ENCODE measurements at regions not wholly inside any gene's neighbourhood (a gene's known extent, or its start where the extent isn't known, plus 50 kb on each side); places are given as distances from the start of the nearest gene placed in this dataset.
"Not testable (repeated sequence)": the region's sequence is repeated elsewhere in the genome, so short reads cannot be mapped to it uniquely, and the experiment has no call there.

DNA sequence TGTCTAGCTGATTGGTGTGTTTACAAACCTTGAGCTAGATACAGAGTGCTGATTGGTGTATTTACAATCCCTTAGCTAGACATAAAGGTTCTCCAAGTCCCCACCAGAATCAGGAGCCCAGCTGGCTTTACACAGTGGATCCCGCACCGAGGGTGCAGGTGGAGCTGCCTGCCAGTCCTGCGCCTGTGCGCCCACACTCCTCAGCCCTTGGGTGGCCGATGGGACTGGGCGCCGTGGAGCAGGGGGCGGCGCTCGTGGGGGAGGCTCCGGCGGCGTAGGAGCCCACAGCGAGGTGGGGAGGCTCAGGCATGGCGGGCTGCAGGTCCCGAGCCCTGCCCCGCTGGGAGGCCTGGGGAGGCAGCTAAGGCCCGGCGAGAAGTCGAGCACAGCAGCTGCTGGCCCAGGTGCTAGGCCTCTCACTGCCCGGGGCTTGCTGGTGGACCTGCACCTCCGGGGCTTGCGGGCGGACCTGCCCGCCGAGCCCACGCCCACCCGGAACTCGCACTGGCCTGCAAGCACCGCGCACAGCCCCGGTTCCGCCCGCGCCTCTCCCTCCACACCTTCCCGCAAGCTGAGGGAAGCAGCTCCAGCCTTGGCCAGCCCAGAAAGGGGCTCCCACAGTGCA, 51.0 kb upstream of the CDYL start:
- H3K27me3 ChIP-seq (ENCODE audit: control insufficient read depth, insufficient read depth, low read length, poor library complexity, severe bottlenecking); H3K9me3 ChIP-seq (ENCODE audit: control insufficient read depth, low read length); H3K27ac ChIP-seq (ENCODE audit: insufficient read depth, low read depth, low read length, poor library complexity, severe bottlenecking); H3K36me3 ChIP-seq (ENCODE audit: control insufficient read depth, insufficient read depth, low read length); H3K4me3 ChIP-seq (ENCODE audit: insufficient read depth, low read depth, low read length); H3K4me1 ChIP-seq (ENCODE audit: control insufficient read depth, insufficient read depth, low read length): not testable (repeated sequence)
- WGBS, 2 experiments, result 93 to 94% methylated on average over 36 of the region's 36 CpGs

DNA sequence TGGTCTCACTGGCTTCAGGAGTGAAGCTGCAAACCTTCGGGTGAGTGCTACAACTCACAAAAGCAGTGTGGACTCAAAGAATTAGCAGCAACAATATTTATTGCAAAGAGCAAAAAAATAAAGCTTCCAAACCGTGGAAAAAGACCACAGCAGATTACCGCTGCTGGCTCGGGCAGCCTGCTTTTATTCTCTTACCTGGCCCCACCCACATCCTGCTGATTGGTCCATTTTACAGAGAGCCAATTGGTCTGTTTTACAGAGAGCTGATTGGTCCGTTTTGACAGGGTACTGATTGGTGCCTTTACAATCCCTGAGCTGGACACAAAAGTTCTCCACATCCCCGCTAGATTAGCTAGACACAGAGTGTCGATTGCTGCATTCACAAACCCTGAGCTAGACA, 51.5 kb upstream of the CDYL start:
- not testable (repeated sequence) for H3K27ac ChIP-seq (ENCODE audit: insufficient read depth, low read depth, low read length, poor library complexity, severe bottlenecking); H3K9me3 ChIP-seq (ENCODE audit: control insufficient read depth, low read length); H3K4me1 ChIP-seq (ENCODE audit: control insufficient read depth, insufficient read depth, low read length); H3K27me3 ChIP-seq (ENCODE audit: control insufficient read depth, insufficient read depth, low read length, poor library complexity, severe bottlenecking); H3K36me3 ChIP-seq (ENCODE audit: control insufficient read depth, insufficient read depth, low read length); H3K4me3 ChIP-seq (ENCODE audit: insufficient read depth, low read depth, low read length)
- 90 to 92% methylated on average over 7 of the region's 7 CpGs for WGBS, 2 experiments

DNA sequence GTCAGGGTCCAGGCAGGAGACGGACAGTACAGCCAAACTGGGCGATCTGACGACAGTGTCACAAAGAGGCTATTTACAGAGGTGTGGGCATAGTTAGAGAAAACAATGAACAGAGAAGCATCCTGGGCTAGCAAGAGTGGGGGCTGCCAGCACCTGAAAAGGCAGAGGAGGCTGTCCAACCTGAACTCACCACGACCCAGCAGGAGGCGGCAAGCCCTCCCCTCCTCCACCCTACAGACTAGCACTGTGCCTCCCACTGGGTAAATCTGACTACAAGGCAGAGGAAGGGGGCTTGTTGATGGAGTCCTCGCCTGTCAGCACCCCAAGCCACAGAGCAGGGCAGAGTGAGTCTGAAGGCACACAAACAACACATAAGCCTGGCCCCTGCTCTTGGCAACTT, 52.8 kb upstream of the CDYL start:
- no peak overlapping the region for H3K4me3 ChIP-seq (ENCODE audit: insufficient read depth, low read depth, low read length)
- H3K36me3 ChIP-seq (ENCODE audit: control insufficient read depth, insufficient read depth, low read length), result no peaks in the 10 kb centered on the region
- H3K27me3 ChIP-seq (ENCODE audit: control insufficient read depth, insufficient read depth, low read length, poor library complexity, severe bottlenecking), result no peaks in the 10 kb centered on the region
- H3K9me3 ChIP-seq (ENCODE audit: control insufficient read depth, low read length), result no peaks in the 10 kb centered on the region
- H3K4me1 ChIP-seq (ENCODE audit: control insufficient read depth, insufficient read depth, low read length), result peaks cover 10% of the 10 kb centered on the region
- 51 to 52% methylated on average over 6 of the region's 6 CpGs for WGBS, 2 experiments
- H3K27ac ChIP-seq (ENCODE audit: insufficient read depth, low read depth, low read length, poor library complexity, severe bottlenecking), result no peak overlapping the region

DNA sequence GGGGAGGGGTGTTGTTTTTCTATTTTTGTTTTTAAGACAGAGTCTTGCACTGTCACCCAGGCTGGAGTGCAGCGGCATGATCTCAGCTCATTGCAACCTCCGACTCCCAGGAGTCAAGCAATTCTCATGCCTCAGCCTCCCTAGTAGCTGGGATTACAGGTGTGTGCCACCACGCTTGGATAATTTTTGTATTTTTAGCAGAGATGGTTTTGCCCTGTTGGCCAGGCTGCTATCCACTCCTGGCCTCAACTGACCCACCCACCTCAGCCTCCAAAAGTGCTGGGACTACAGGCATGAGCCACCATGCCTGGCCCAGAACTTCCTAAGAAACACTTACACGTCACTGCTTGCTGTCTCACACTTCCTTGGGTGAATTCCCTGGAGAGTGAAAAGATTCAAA, 54.8 kb upstream of the CDYL start:
- H3K4me3 ChIP-seq (ENCODE audit: insufficient read depth, low read depth, low read length); H3K27ac ChIP-seq (ENCODE audit: insufficient read depth, low read depth, low read length, poor library complexity, severe bottlenecking); H3K4me1 ChIP-seq (ENCODE audit: control insufficient read depth, insufficient read depth, low read length); H3K36me3 ChIP-seq (ENCODE audit: control insufficient read depth, insufficient read depth, low read length); H3K27me3 ChIP-seq (ENCODE audit: control insufficient read depth, insufficient read depth, low read length, poor library complexity, severe bottlenecking); H3K9me3 ChIP-seq (ENCODE audit: control insufficient read depth, low read length): not testable (repeated sequence)
- 87 to 93% methylated on average over 4 of the region's 4 CpGs for WGBS, 2 experiments

DNA sequence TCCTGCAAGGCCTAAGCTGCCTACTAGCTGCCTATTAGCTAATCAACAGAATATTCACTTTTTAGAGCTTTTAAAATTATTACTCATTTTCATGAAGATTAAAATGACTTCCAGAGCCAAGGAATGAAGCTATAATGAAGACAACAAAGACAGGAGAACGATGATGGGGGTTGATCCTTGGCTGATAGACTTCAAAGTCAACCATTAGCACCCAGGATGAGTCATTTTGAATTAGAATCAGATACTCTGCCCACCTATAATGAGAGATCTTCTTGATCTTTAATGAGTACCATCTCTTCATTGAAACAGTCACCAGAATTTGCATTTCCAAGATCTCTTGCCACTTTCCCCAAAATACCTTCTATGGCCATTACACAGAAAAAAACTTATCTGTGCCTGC, 56.7 kb upstream of the CDYL start:
- H3K27me3 ChIP-seq (ENCODE audit: control insufficient read depth, insufficient read depth, low read length, poor library complexity, severe bottlenecking), result no peaks in the 10 kb centered on the region
- H3K4me1 ChIP-seq (ENCODE audit: control insufficient read depth, insufficient read depth, low read length), result peaks cover 5% of the 10 kb centered on the region
- H3K9me3 ChIP-seq (ENCODE audit: control insufficient read depth, low read length), result no peaks in the 10 kb centered on the region
- WGBS, 2 experiments, result 42 to 67% methylated on average over 1 of the region's 1 CpG
- no peak overlapping the region for H3K27ac ChIP-seq (ENCODE audit: insufficient read depth, low read depth, low read length, poor library complexity, severe bottlenecking)
- H3K4me3 ChIP-seq (ENCODE audit: insufficient read depth, low read depth, low read length), result no peak overlapping the region
- no peaks in the 10 kb centered on the region for H3K36me3 ChIP-seq (ENCODE audit: control insufficient read depth, insufficient read depth, low read length)

DNA sequence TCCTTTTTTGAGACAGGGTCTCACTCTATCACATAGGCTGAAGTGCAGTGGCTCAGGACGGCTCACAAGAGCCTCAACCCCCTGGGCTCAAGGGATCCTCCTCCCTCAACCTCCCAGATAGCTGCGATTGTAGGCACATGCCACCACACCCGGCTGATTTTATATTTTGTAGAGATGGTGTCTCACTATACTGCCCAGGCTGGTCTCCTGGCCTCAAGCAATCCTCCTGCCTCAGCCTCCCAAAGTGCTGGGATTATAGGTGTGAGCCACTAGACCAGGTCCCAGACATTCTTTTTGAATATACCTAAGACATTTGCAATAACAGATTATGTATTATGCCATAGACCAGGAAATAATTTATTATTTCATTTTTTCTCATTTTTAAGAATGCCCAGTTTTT, 58.3 kb upstream of the CDYL start:
- 77 to 84% methylated on average over 1 to 3 of the region's 3 CpGs for WGBS, 2 experiments

DNA sequence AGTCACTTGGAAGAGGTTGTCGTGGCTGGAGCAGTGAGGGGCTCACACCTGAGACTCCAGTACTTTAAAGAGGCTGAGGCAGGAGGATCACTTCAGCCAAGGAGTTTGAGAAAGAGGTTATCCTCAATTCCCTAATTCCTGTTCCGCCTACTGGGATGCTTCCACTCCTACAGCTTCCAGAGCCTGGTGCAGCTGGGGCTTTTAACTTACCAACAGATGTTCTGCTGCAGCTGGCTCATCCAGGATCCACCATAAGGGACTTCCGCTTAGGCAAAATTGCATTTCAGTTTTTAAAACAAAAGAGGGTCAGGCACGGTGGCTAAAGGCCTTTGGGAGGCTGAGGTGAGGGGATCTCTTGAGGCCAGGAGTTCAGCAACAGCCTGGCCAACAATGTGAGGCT, 59.1 kb upstream of the CDYL start:
- Histone ChIP-seq H3K27me3 (ENCODE audit: control insufficient read depth, insufficient read depth, low read length, poor library complexity, severe bottlenecking) (no peaks in the 10 kb centered on the region), H3K4me1 (ENCODE audit: control insufficient read depth, insufficient read depth, low read length) (no peaks in the 10 kb centered on the region), H3K36me3 (ENCODE audit: control insufficient read depth, insufficient read depth, low read length) (no peaks in the 10 kb centered on the region), H3K4me3 (ENCODE audit: insufficient read depth, low read depth, low read length) (no peak overlapping the region), H3K27ac (ENCODE audit: insufficient read depth, low read depth, low read length, poor library complexity, severe bottlenecking) (no peak overlapping the region), H3K9me3 (ENCODE audit: control insufficient read depth, low read length) (no peaks in the 10 kb centered on the region)
- WGBS, 2 experiments, result 92% methylated on average over 4 of the region's 4 CpGs

More for the DNA sequence above, 58.3 kb upstream of the CDYL start:
- no peak overlapping the region for H3K4me3 ChIP-seq (ENCODE audit: insufficient read depth, low read depth, low read length)
- no peaks in the 10 kb centered on the region for H3K27me3 ChIP-seq (ENCODE audit: control insufficient read depth, insufficient read depth, low read length, poor library complexity, severe bottlenecking)
- H3K4me1 ChIP-seq (ENCODE audit: control insufficient read depth, insufficient read depth, low read length), result no peaks in the 10 kb centered on the region
- H3K27ac ChIP-seq (ENCODE audit: insufficient read depth, low read depth, low read length, poor library complexity, severe bottlenecking), result no peak overlapping the region
- H3K9me3 ChIP-seq (ENCODE audit: control insufficient read depth, low read length), result no peaks in the 10 kb centered on the region
- no peaks in the 10 kb centered on the region for H3K36me3 ChIP-seq (ENCODE audit: control insufficient read depth, insufficient read depth, low read length)

DNA sequence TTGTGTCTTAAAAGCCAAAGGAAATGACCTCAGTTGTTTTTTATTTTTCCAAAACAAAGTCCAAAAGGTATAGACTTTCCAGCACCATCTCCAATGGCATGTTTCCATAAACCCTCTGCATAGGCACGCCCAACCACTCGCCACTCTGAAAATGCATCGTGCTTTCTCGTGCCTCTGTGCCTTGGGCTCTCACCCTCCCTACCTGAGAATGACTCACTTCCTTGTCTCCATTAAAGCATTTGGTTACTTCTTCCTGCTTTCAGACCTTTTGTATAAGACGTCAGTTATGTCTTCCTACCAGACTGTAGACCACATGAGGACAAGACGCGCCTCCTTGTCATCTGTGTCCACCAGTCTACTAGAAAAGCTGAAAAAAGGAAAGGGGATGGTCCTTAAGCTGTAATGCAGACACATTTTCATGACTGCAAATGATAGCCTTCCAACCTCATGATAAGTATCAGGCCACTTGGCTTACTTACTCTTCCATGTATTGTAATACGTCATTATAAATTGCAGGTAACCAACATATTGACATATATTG, 61.2 kb upstream of the CDYL start:
- 90 to 93% methylated on average over 7 of the region's 8 CpGs for WGBS, 2 experiments
- no peak overlapping the region for H3K27ac ChIP-seq (ENCODE audit: insufficient read depth, low read depth, low read length, poor library complexity, severe bottlenecking)
- no peaks in the 10 kb centered on the region for H3K4me1 ChIP-seq (ENCODE audit: control insufficient read depth, insufficient read depth, low read length)

DNA sequence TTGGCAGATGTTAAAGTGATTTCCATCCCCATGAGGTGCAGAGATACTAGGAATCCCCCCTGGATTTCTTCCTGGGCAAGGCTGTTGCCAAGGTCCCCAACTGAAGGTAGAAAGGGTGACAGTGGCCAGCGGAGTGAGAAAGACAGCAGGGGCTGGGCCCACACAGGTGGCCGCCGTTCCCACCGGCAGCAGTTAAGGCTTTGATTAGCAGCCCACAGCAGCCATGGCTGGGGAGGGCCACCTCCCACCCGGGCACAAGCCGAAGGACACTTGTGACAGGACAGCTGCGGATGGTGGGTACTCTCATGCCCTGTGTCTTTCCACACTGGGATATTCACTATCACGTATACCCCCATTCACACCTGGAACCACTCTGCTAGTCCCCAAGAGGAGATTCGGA, 63.9 kb upstream of the CDYL start:
- no peaks in the 10 kb centered on the region for H3K27me3 ChIP-seq (ENCODE audit: control insufficient read depth, insufficient read depth, low read length, poor library complexity, severe bottlenecking)
- no peaks in the 10 kb centered on the region for H3K9me3 ChIP-seq (ENCODE audit: control insufficient read depth, low read length)
- 94 to 95% methylated on average over 9 of the region's 9 CpGs for WGBS, 2 experiments
- H3K36me3 ChIP-seq (ENCODE audit: control insufficient read depth, insufficient read depth, low read length), result no peaks in the 10 kb centered on the region
- no peak overlapping the region for H3K27ac ChIP-seq (ENCODE audit: insufficient read depth, low read depth, low read length, poor library complexity, severe bottlenecking)
- no peaks in the 10 kb centered on the region for H3K4me1 ChIP-seq (ENCODE audit: control insufficient read depth, insufficient read depth, low read length)
- no peak overlapping the region for H3K4me3 ChIP-seq (ENCODE audit: insufficient read depth, low read depth, low read length)

More for the DNA sequence above, 61.2 kb upstream of the CDYL start:
- H3K9me3 ChIP-seq (ENCODE audit: control insufficient read depth, low read length), result no peaks in the 10 kb centered on the region
- no peaks in the 10 kb centered on the region for H3K36me3 ChIP-seq (ENCODE audit: control insufficient read depth, insufficient read depth, low read length)
- no peaks in the 10 kb centered on the region for H3K27me3 ChIP-seq (ENCODE audit: control insufficient read depth, insufficient read depth, low read length, poor library complexity, severe bottlenecking)
- no peak overlapping the region for H3K4me3 ChIP-seq (ENCODE audit: insufficient read depth, low read depth, low read length)

DNA sequence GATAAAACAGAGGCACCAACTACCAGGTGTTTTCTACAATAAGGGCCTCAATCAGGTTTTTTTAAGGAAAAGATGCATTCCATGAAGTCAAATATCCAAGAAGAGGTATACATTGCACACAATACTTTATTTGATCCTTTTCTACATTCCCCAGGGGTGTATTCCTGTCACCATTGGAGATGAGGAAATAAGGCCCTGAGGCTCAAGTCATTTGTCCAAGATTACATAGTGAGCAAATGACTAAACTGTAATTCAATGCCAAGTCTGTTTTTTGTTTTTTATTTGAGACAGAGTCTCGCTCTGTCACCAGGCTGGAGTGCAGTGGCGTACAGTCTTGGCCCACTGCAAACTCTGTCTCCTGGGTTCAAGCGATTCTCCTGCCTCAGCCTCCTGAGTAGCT, 69.2 kb upstream of the CDYL start:
- WGBS, 2 experiments, result 90 to 99% methylated on average over 3 of the region's 3 CpGs
- Histone ChIP-seq H3K4me1 (ENCODE audit: control insufficient read depth, insufficient read depth, low read length) (no peaks in the 10 kb centered on the region), H3K27me3 (ENCODE audit: control insufficient read depth, insufficient read depth, low read length, poor library complexity, severe bottlenecking) (no peaks in the 10 kb centered on the region), H3K27ac (ENCODE audit: insufficient read depth, low read depth, low read length, poor library complexity, severe bottlenecking) (no peak overlapping the region), H3K4me3 (ENCODE audit: insufficient read depth, low read depth, low read length) (no peak overlapping the region), H3K9me3 (ENCODE audit: control insufficient read depth, low read length) (no peaks in the 10 kb centered on the region), H3K36me3 (ENCODE audit: control insufficient read depth, insufficient read depth, low read length) (no peaks in the 10 kb centered on the region)

DNA sequence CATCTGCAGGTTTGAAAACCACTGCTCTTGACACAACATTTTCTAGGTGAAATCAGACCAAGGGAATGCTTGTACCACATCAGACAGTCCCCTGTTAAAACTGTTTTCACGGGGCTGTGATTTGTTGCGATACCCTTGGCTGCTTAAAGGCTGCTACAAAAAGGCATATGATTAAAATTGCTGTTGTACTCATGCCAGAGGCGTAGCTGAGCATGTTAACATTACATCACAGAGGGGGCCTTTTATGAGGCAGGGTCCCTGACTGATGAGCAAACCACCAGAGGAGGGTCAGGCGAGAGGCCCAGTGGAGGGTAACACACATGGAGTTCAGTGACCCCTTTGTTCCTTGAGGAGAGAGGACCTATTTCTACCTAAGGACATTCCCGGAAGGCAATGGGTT, 70.4 kb upstream of the CDYL start:
- WGBS, 2 experiments, result 91 to 94% methylated on average over 5 of the region's 5 CpGs
- Histone ChIP-seq H3K4me1 (ENCODE audit: control insufficient read depth, insufficient read depth, low read length) (no peaks in the 10 kb centered on the region), H3K36me3 (ENCODE audit: control insufficient read depth, insufficient read depth, low read length) (no peaks in the 10 kb centered on the region), H3K27me3 (ENCODE audit: control insufficient read depth, insufficient read depth, low read length, poor library complexity, severe bottlenecking) (no peaks in the 10 kb centered on the region), H3K4me3 (ENCODE audit: insufficient read depth, low read depth, low read length) (no peak overlapping the region), H3K9me3 (ENCODE audit: control insufficient read depth, low read length) (no peaks in the 10 kb centered on the region), H3K27ac (ENCODE audit: insufficient read depth, low read depth, low read length, poor library complexity, severe bottlenecking) (no peak overlapping the region)

Data from ectodermal cell (in vitro differentiated cells).